ENCODE measurements at regions not wholly inside any gene's neighbourhood (a gene's known extent, or its start where the extent isn't known, plus 50 kb on each side); places are given as distances from the start of the nearest gene placed in this dataset.

- no peak overlapping the region for H3K4me3 ChIP-seq (ENCODE audit: low read depth, low read length)
- TF ChIP-seq, protein P1, sequence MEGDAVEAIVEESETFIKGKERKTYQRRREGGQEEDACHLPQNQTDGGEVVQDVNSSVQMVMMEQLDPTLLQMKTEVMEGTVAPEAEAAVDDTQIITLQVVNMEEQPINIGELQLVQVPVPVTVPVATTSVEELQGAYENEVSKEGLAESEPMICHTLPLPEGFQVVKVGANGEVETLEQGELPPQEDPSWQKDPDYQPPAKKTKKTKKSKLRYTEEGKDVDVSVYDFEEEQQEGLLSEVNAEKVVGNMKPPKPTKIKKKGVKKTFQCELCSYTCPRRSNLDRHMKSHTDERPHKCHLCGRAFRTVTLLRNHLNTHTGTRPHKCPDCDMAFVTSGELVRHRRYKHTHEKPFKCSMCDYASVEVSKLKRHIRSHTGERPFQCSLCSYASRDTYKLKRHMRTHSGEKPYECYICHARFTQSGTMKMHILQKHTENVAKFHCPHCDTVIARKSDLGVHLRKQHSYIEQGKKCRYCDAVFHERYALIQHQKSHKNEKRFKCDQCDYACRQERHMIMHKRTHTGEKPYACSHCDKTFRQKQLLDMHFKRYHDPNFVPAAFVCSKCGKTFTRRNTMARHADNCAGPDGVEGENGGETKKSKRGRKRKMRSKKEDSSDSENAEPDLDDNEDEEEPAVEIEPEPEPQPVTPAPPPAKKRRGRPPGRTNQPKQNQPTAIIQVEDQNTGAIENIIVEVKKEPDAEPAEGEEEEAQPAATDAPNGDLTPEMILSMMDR (IDR thresholded peaks at IDR 0.05; ENCODE audit: insufficient read depth, low read depth, low read length) = no peak
- DNase-seq (ENCODE audit: low read depth) = no peak
These were observed 622.0 kb upstream of the GOT2 start for GRCh38 chr16:59356144-59356543.

- no peak for DNase-seq (ENCODE audit: low read depth)
- TF ChIP-seq, protein P1 (IDR thresholded peaks at IDR 0.05; ENCODE audit: insufficient read depth, low read depth, low read length) = no peak
These were observed 621.6 kb upstream of the GOT2 start for GRCh38 chr16:59355704-59356103.

DNA sequence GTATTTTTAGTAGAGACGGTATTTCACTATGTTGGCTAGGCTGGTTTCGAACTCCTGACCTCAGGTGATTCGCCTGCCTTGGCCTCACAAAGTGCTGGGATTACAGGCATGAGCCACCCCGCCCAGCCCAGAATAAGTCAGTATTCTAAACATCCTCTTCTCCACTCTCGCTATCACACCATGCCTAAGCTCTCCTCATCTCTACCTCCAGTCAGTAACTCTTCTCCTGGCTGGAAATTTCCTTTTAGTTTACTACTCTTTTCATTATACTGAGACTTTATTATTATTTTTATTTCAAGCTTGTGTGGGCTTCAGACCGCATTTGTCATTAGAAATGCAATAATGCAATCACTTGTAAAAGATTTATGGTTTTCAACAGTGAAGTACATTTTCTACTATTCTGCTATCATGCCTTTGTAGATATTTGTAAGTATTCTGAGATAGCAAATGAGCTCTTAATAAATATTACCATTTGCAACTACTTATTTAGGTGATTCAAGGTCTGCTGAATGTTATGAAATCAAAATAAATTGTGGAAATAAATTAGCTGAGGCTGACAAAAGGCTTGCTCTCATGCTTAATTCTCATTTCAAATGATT lies 617.3 kb upstream of the GOT2 start:
- TF ChIP-seq, protein P1 (IDR thresholded peaks at IDR 0.05; ENCODE audit: insufficient read depth, low read depth, low read length) = no peak
- no peak for DNase-seq (ENCODE audit: low read depth)
- no peak overlapping the region for H3K4me3 ChIP-seq (ENCODE audit: low read depth, low read length)

More at GRCh38 chr16:59355704-59356103, 621.6 kb upstream of the GOT2 start:
- H3K4me3 ChIP-seq (ENCODE audit: low read depth, low read length) = no peak overlapping the region

DNA sequence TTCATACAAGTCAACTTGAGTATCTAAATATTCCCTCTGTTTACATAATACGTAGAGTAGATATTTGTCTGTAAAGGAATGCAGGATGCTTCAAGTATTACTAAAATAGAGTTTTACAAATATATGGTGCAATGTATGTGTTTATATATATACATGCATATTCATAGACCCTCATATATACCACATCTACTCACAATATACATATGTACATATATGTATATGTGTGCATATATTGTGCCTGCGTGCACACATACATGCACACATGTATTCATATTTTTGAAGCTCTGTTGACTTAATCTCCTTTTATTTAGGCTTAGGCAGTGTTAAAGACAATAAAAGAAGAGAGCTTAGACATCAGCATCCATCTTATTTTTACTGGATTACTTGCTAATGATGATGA lies 616.6 kb upstream of the GOT2 start:
- TF ChIP-seq, protein P1 (IDR thresholded peaks at IDR 0.05; ENCODE audit: insufficient read depth, low read depth, low read length) = no peak
- no peak overlapping the region for H3K4me3 ChIP-seq (ENCODE audit: low read depth, low read length)

GRCh38 chr16:59342669-59343068 lies 608.6 kb upstream of the GOT2 start:
- DNase-seq (ENCODE audit: low read depth) = no peak
- H3K4me3 ChIP-seq (ENCODE audit: low read depth, low read length) = no peak overlapping the region
- TF ChIP-seq, protein P1 (IDR thresholded peaks at IDR 0.05; ENCODE audit: insufficient read depth, low read depth, low read length) = no peak

More for the DNA sequence above, 616.6 kb upstream of the GOT2 start:
- DNase-seq (ENCODE audit: low read depth) = no peak

DNA sequence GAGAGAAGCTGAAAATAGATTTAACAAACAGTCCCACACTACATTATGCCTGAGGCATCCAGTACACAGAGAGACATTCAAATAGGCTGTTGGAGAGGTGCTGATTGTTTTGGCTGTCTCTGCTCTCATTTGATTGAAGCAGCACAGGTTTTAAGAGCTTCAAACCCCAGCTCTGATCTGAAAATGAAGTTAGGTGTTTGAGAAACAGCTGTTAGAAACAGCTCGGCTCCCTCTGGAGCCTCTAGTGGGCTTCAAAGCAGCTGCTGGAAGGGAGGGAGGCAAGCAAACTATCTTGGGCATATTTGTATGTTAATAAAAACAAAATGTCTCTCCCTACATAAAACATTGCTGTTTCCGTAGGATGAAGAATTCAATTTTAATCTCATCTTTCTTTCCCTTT lies 607.3 kb upstream of the GOT2 start:
- TF ChIP-seq, protein P1 (IDR thresholded peaks at IDR 0.05; ENCODE audit: insufficient read depth, low read depth, low read length) = no peak
- no peak for DNase-seq (ENCODE audit: low read depth)
- no peak overlapping the region for H3K4me3 ChIP-seq (ENCODE audit: low read depth, low read length)

DNA sequence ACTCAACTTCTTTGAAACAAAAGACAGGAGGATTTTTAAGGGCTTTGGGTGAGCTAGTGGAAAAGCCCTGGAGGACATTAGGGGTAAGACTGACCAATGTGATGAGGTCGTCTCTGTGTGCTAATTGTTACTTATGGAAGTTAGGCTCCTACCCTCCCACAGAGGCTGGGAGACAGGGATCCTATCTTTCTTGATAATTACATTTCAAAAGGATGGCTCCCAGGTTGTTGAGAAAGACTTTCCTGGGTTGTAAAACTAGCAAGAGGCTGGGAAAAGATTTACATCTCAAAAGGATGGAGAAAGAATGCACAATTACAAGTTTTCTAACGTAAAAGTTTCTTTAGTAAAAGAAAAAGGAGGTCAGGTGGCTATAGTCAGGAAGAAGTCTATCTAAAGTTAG lies 605.8 kb upstream of the GOT2 start:
- TF ChIP-seq, protein P1 (IDR thresholded peaks at IDR 0.05; ENCODE audit: insufficient read depth, low read depth, low read length) = no peak
- no peak overlapping the region for H3K4me3 ChIP-seq (ENCODE audit: low read depth, low read length)
- DNase-seq (ENCODE audit: low read depth) = no peak

All from fibroblast of villous mesenchyme (primary cell).